Right atrium auricular region (tissue), 2 donors: ENCODE measurements at regions not wholly inside any gene's neighbourhood (a gene's known extent, or its start where the extent isn't known, plus 50 kb on each side); places are given as distances from the start of the nearest gene placed in this dataset.
"Not testable (repeated sequence)": the region's sequence is repeated elsewhere in the genome, so short reads cannot be mapped to it uniquely, and the experiment has no call there.

Experiments
- DNase-seq: peaks from one replicate; pipeline ENCODE4 v3.0.0-alpha.2; 2019; ENCODE audit warnings: low spot score
- H3K27ac ChIP-seq, 2 donors: fragments of 200-600 bp; sonication (generic); 1 replicate in 1 of 2; 2 replicates in 1 of 2; pipeline ENCODE4 v1.5.1; 2016 to 2019
- H3K27me3 ChIP-seq, 2 donors: fragments of 200-600 bp; sonication (generic); one replicate each; pipeline versions ENCODE4 v1.5.1 to v1.6.0; 2017 to 2019
- H3K36me3 ChIP-seq: fragments of 200-600 bp; sonication (generic); one replicate; pipeline ENCODE4 v1.5.1; 2016
- H3K4me1 ChIP-seq, 2 donors: fragments of 200-600 bp; sonication (generic); one replicate each; pipeline versions ENCODE4 v1.5.1 to v1.6.0; 2017 to 2019
- H3K4me3 ChIP-seq, 2 donors: fragments of 200-600 bp; sonication (generic); 1 replicate in 1 of 2; 2 replicates in 1 of 2; pipeline ENCODE4 v1.5.1; 2017 to 2019; ENCODE audit warnings: mild to moderate bottlenecking in 1 of 2, moderate library complexity in 1 of 2
- H3K9me3 ChIP-seq, 2 donors: fragments of 200-600 bp; sonication (generic); one replicate each; pipeline ENCODE4 v1.5.1; 2019
- TF ChIP-seq, protein P1 (sequence below), 2 donors: fragments of 200-600 bp; sonication (generic); IDR thresholded peaks; one replicate each; pipeline ENCODE4 v1.5.1; 2019; ENCODE audit warnings: antibody characterized with exemption in 2 of 2

DNA sequence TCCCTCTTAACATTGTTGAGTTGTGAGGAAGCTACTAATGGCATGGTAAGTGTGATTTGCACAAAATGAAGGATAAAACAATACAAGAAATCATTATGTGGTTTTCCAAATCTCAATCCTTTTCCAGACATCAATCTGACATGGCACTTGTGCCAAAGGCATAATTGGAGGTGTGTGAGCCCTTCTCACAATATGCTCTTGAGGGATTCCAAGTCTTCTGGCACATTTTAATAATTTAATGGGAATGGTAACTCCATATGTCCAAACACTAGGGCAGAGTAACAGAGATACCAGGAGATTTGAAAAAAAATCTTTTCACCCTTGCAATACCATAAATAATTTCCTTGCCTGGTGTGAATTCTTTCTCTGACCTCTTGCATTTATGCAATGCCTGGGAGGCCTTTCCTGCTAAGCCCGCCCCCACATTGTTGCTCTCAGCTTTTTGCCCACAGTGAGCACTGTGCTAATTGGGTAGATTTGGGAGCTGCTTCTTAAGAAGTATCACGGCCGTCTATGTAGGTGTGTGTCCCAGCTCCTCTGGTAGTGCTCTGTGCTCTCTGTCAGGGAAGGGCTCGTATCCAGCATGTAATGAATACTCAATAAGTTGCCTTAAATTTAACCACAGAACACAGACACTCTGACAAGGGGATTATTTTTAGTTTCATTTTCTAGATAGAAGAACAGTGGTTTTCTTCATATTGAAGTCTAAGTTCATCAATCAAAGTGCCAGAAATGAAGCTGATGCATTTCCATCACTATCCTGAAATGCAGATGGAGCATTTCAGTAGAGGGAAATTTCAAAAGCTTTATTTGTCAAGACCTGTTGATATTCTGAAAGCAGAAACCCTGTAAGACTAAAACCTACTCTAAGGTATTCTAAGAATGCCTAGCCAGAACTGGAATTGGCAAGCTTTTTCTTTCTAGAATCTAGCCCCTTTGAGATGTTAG is 54.4 kb upstream of the CEP85L start:
- Histone ChIP-seq H3K36me3 (no peaks in the 10 kb centered on the region), H3K27me3 (no peaks in the 10 kb centered on the region), H3K4me1 (peaks cover 0 to 38% of the 10 kb centered on the region in 2 donors), H3K27ac (no peak overlapping the region), H3K4me3 (no peak overlapping the region), H3K9me3 (no peaks in the 10 kb centered on the region)
- no peak for DNase-seq
- TF ChIP-seq, protein P1, sequence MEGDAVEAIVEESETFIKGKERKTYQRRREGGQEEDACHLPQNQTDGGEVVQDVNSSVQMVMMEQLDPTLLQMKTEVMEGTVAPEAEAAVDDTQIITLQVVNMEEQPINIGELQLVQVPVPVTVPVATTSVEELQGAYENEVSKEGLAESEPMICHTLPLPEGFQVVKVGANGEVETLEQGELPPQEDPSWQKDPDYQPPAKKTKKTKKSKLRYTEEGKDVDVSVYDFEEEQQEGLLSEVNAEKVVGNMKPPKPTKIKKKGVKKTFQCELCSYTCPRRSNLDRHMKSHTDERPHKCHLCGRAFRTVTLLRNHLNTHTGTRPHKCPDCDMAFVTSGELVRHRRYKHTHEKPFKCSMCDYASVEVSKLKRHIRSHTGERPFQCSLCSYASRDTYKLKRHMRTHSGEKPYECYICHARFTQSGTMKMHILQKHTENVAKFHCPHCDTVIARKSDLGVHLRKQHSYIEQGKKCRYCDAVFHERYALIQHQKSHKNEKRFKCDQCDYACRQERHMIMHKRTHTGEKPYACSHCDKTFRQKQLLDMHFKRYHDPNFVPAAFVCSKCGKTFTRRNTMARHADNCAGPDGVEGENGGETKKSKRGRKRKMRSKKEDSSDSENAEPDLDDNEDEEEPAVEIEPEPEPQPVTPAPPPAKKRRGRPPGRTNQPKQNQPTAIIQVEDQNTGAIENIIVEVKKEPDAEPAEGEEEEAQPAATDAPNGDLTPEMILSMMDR (IDR thresholded peaks at IDR 0.05), result no peak

DNA sequence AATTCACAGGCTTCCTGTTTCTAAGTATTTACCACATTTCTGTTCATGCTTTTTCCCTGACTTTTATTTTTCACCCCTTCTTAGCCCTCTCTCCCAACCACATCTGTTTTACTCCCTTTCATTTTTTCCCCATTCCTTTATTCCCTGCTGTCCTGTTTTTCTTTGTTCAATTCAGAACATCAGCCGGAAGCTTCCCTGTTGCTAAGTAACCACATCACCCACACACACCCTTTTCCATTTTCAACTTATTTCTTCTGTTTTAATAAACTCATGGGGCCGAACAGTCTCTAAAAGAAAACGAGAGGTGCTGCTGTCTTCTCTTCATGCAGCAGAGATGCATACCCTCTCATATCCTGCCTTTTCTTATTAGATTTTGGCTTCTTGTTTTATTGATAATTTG is 53.5 kb upstream of the CEP85L start:
- DNase-seq, result no peak
- TF ChIP-seq, protein P1 (IDR thresholded peaks at IDR 0.05), result no peak

GRCh38 chr6:118701260-118701659 is 49.9 kb upstream of the CEP85L start:
- DNase-seq, H3K9me3 ChIP-seq, H3K27me3 ChIP-seq, H3K36me3 ChIP-seq, H3K27ac ChIP-seq, H3K4me3 ChIP-seq: not testable (repeated sequence)
- H3K4me1 ChIP-seq, result peaks cover 0 to 16% of the 10 kb centered on the region in 2 donors

More for the DNA sequence above, 53.5 kb upstream of the CEP85L start:
- Histone ChIP-seq H3K27ac (no peak overlapping the region), H3K36me3 (no peaks in the 10 kb centered on the region), H3K27me3 (no peaks in the 10 kb centered on the region), H3K4me1 (peaks cover 0 to 34% of the 10 kb centered on the region in 2 donors), H3K4me3 (no peak overlapping the region), H3K9me3 (no peaks in the 10 kb centered on the region)
